Lung (tissue), 11 donors: ENCODE measurements at regions not wholly inside any gene's neighbourhood (a gene's known extent, or its start where the extent isn't known, plus 50 kb on each side); places are given as distances from the start of the nearest gene placed in this dataset.

ENCODE experiments used
- ATAC-seq: fragments of 200-7000 bp; cut with Tn5 transposase; one replicate; pipeline ENCODE4 v1.9.1; 2020; ENCODE audit warnings: moderate number of reproducible peaks; ENCODE audit not compliant: insufficient read depth, low FRiP score
- DNase-seq, 3 donors: peaks; one replicate each; pipeline ENCODE4 v3.0.0-alpha.2; 2013 to 2017
- H3K27ac ChIP-seq, 2 donors: one replicate each; pipeline ENCODE4 v1.5.1; 2013; ENCODE audit warnings: mild to moderate bottlenecking in 2 of 2, moderate library complexity in 2 of 2, control low read depth in 1 of 2, inconsistent platforms in 1 of 2, low read depth in 1 of 2, low read length in 1 of 2
- H3K27me3 ChIP-seq, 3 donors: one replicate each; pipeline ENCODE4 v1.5.1; 2013; ENCODE audit warnings: low read length in 2 of 3; ENCODE audit not compliant: control insufficient read depth in 3 of 3, insufficient read depth in 3 of 3
- H3K36me3 ChIP-seq, 4 donors: one replicate each; pipeline ENCODE4 v1.5.1; 2013; ENCODE audit warnings: low read length in 4 of 4, mild to moderate bottlenecking in 1 of 4, moderate library complexity in 1 of 4; ENCODE audit not compliant: control insufficient read depth in 4 of 4, insufficient read depth in 4 of 4
- H3K4me1 ChIP-seq, 5 donors: one replicate each; pipeline ENCODE4 v1.5.1; 2013; ENCODE audit warnings: low read length in 5 of 5, mild to moderate bottlenecking in 2 of 5, moderate library complexity in 1 of 5; ENCODE audit not compliant: control insufficient read depth in 5 of 5, insufficient read depth in 5 of 5
- H3K4me3 ChIP-seq: one replicate; pipeline ENCODE4 v1.5.1; 2013; ENCODE audit warnings: mild to moderate bottlenecking, control low read depth, moderate library complexity
- H3K9ac ChIP-seq, 2 donors: one replicate each; pipeline ENCODE4 v1.5.1; 2013; ENCODE audit warnings: low read length in 2 of 2, control low read depth in 1 of 2; ENCODE audit not compliant: insufficient read depth in 1 of 2
- H3K9me3 ChIP-seq, 4 donors: one replicate each; pipeline ENCODE4 v1.5.1; 2013; ENCODE audit warnings: low read length in 3 of 4, mild to moderate bottlenecking in 1 of 4, moderate library complexity in 1 of 4; ENCODE audit not compliant: control insufficient read depth in 4 of 4, insufficient read depth in 3 of 4
- WGBS, 2 donors: extraction: QIAGEN DNeasy Blood & Tissue Kit; methylation state at CpG; one replicate each; pipeline ENCODE4 v1.1.7; 2013; 5-methylcytosine and 5-hydroxymethylcytosine counted together
- TF ChIP-seq, protein P1 (sequence below): IDR thresholded peaks from 2 replicates; pipeline ENCODE4 v1.5.1; 2012; ENCODE audit warnings: mild to moderate bottlenecking; ENCODE audit errors: control extremely low read depth, extremely low read depth
- donor health status: control.
- donor health status: control.
- donor health status: Bipolar disorder and iron deficiency.
- donor health status: healthy.
- donor health status: DM: yes; HTN: yes; CAD: no.

DNA sequence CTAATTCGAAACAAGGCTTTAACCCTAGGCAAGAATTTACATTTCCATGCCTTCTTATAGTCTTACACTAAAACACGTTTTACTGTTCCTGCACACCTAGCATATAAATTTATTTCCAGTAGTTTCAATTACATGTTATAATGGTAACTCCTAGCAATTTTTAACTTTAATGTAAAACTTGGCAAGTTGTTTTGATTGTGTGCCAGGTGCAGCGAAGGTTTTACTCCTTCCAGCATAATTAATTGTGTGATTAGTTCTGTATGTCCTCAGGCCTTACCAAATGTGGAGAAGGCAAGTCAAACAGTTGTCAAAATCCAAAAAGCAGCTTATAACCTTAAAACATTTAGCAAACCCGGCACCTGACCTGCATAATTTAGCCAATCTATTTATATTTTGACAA is 114.8 kb downstream of the KCNK1 start:
- 76 to 86% methylated on average over 4 of the region's 4 CpGs for WGBS, 2 donors
- no peak overlapping the region for H3K4me3 ChIP-seq
- H3K27ac ChIP-seq = no peak overlapping the region
- ATAC-seq (no peak), DNase-seq (no peak)
- no peaks in the 10 kb centered on the region for H3K27me3 ChIP-seq
- H3K36me3 ChIP-seq = no peaks in the 10 kb centered on the region
- no peaks in the 10 kb centered on the region for H3K4me1 ChIP-seq
- no peak overlapping the region for H3K9ac ChIP-seq
- TF ChIP-seq, protein P1, sequence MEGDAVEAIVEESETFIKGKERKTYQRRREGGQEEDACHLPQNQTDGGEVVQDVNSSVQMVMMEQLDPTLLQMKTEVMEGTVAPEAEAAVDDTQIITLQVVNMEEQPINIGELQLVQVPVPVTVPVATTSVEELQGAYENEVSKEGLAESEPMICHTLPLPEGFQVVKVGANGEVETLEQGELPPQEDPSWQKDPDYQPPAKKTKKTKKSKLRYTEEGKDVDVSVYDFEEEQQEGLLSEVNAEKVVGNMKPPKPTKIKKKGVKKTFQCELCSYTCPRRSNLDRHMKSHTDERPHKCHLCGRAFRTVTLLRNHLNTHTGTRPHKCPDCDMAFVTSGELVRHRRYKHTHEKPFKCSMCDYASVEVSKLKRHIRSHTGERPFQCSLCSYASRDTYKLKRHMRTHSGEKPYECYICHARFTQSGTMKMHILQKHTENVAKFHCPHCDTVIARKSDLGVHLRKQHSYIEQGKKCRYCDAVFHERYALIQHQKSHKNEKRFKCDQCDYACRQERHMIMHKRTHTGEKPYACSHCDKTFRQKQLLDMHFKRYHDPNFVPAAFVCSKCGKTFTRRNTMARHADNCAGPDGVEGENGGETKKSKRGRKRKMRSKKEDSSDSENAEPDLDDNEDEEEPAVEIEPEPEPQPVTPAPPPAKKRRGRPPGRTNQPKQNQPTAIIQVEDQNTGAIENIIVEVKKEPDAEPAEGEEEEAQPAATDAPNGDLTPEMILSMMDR = no peak
- H3K9me3 ChIP-seq = peaks cover 0 to 2% (median 0%) of the 10 kb centered on the region in 4 donors

DNA sequence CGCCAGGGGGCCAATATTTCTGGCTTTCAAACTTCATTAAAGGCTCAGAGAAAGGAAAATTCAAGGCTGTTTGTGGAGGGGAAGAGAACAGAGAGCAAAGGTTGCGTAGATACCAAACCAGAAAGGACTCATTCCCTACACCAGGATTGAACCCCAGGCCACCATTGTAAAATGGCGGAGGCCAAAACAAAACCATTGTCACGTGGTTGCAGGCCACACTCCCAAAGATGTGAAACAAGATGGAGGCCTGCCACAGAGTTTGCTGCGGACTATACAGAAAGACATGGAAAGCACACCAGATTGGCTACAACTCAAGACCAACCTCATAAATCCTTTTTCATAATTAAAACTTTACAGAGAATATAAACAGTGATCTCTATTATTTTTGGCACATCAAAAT is 116.5 kb downstream of the KCNK1 start:
- Histone ChIP-seq H3K4me1 (no peaks in the 10 kb centered on the region), H3K4me3 (no peak overlapping the region), H3K9me3 (no peaks in the 10 kb centered on the region), H3K27me3 (no peaks in the 10 kb centered on the region), H3K36me3 (no peaks in the 10 kb centered on the region), H3K9ac (no peak overlapping the region), H3K27ac (no peak overlapping the region)
- DNase-seq (no peak), ATAC-seq (no peak)
- WGBS, 2 donors = 84 to 90% methylated on average over 5 of the region's 5 CpGs
- TF ChIP-seq, protein P1 = no peak

DNA sequence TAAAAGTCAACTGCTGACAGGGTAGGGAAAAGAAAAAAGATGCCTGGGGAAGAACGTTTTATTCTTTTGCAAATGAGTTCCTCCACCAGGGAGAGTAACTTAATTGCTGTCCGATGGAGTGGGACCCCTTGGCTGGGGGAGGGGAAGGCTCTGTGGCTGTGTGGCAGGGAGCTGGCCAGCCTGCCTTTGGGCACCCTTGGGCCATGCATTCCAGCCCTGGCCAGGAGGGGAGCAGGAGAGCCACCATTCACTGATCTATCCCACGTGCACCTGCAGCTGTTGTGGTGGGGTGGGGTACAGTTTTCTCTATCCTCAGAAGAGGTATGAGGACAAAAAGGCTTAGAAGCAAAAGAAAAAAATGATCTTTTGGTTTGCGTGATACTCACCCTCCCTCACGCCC is 116.9 kb downstream of the KCNK1 start:
- ATAC-seq (no peak), DNase-seq (no peak)
- Histone ChIP-seq H3K9ac (no peak overlapping the region), H3K4me3 (no peak overlapping the region), H3K9me3 (no peaks in the 10 kb centered on the region), H3K4me1 (no peaks in the 10 kb centered on the region), H3K27me3 (no peaks in the 10 kb centered on the region), H3K36me3 (no peaks in the 10 kb centered on the region), H3K27ac (no peak overlapping the region)
- TF ChIP-seq, protein P1 = no peak
- WGBS, 2 donors = 62 to 65% methylated on average over 5 of the region's 5 CpGs

DNA sequence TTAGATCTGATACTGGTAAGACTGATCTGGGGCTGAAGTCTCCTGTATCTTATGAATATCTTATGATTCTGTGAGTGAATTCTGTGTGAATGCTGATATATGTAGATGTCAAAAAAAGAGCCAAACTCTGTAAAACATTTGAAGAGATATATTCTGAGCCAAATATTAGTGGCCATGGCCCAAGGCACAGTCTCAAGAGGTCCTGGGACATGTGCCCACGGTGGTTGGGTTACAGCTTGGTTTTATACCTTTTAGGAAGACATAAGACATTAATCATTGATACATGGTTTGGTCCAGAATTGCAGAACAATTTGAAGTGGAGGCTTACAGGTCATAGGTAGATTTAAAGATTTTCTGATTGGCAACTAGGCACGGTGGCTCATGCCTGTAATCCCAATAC is 118.3 kb downstream of the KCNK1 start:
- Histone ChIP-seq H3K9ac (no peak overlapping the region), H3K36me3 (no peaks in the 10 kb centered on the region), H3K4me3 (no peak overlapping the region), H3K9me3 (no peaks in the 10 kb centered on the region), H3K27me3 (no peaks in the 10 kb centered on the region), H3K27ac (no peak overlapping the region), H3K4me1 (no peaks in the 10 kb centered on the region)
- ATAC-seq (no peak), DNase-seq (no peak)
- WGBS, 2 donors = 60 to 75% methylated on average over 2 of the region's 2 CpGs
- TF ChIP-seq, protein P1 = no peak
